OCI-LY7 (cell line): ENCODE measurements at regions not wholly inside any gene's neighbourhood (a gene's known extent, or its start where the extent isn't known, plus 50 kb on each side); places are given as distances from the start of the nearest gene placed in this dataset.

ENCODE experiments used
- CTCF ChIP-seq: fragments of 200-600 bp; sonication (generic); conservative IDR thresholded peaks from 2 replicates; pipeline ENCODE4 v1.5.1; 2014; ENCODE audit warnings: mild to moderate bottlenecking, antibody characterized with exemption, low read length, moderate library complexity, mixed read lengths
- EZH2phosphoT487 ChIP-seq: fragments of 200-600 bp; sonication (generic); IDR thresholded peaks from 2 replicates; pipeline ENCODE4 v1.6.1; 2018; ENCODE audit warnings: low read depth, borderline replicate concordance, mild to moderate bottlenecking, mixed run types, antibody characterized with exemption, low read length, moderate library complexity, mixed read lengths

GRCh38 chr6:85385636-85386315 is 64.1 kb upstream of the NT5E start:
- no peak for TF ChIP-seq CTCF
- TF ChIP-seq EZH2phosphoT487 = no peak
